ENCODE measurements at regions not wholly inside any gene's neighbourhood (a gene's known extent, or its start where the extent isn't known, plus 50 kb on each side); places are given as distances from the start of the nearest gene placed in this dataset.

GRCh38 chr4:10175626-10176025 is 59.0 kb upstream of the WDR1 start:
- DNase-seq (ENCODE audit: low spot score): no peak

- DNase-seq (ENCODE audit: low spot score): no peak
Observed at GRCh38 chr4:10173754-10174749, 57.5 kb upstream of the WDR1 start.

- no peak for DNase-seq (ENCODE audit: low spot score)
Observed at GRCh38 chr4:10173037-10173753, 56.6 kb upstream of the WDR1 start.

GRCh38 chr4:10172278-10172921 is 55.8 kb upstream of the WDR1 start:
- DNase-seq (ENCODE audit: low spot score): no peak

- no peak for DNase-seq (ENCODE audit: low spot score)
Observed at GRCh38 chr4:10171055-10171454, 54.5 kb upstream of the WDR1 start.

- no peak for DNase-seq (ENCODE audit: low spot score)
Observed at GRCh38 chr4:10169839-10170387, 53.3 kb upstream of the WDR1 start.

GRCh38 chr4:10168151-10168550 is 51.6 kb upstream of the WDR1 start:
- DNase-seq (ENCODE audit: low spot score): no peak

GRCh38 chr4:10167201-10167600 is 50.6 kb upstream of the WDR1 start:
- DNase-seq (ENCODE audit: low spot score): no peak
